ENCODE measurements at regions not wholly inside any gene's neighbourhood (a gene's known extent, or its start where the extent isn't known, plus 50 kb on each side); places are given as distances from the start of the nearest gene placed in this dataset.

DNA sequence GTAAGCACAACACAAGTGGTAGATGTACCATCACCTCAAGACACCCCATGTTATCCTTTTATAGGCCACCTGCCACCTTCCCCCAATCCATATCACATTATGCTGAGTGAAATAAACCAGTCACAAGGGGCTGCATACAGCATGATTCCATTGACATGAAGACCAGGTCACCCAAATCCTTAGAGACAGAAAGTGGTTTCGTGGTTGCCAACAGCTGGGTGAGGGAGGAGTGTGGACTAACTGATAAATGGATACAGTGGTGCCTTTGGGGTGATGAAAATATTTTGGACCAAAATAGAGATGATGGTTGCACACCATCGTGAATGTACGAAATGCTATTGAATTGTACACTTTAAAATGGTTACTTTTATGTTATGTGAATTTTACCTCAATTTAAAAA lies 65.7 kb upstream of the DMD start:
- H3K36me3 ChIP-seq, result no peaks in the 10 kb centered on the region
- intact Hi-C loops (cut with DNase I), result no loop called here
- no peaks in the 10 kb centered on the region for H3K4me1 ChIP-seq
- H3K4me3 ChIP-seq, result no peak overlapping the region
- DNase-seq (ENCODE audit: low spot score in 2 of 2), result no peak
- no peak overlapping the region for H3K27ac ChIP-seq
- no peaks in the 10 kb centered on the region for H3K27me3 ChIP-seq
- TF ChIP-seq, protein P1, sequence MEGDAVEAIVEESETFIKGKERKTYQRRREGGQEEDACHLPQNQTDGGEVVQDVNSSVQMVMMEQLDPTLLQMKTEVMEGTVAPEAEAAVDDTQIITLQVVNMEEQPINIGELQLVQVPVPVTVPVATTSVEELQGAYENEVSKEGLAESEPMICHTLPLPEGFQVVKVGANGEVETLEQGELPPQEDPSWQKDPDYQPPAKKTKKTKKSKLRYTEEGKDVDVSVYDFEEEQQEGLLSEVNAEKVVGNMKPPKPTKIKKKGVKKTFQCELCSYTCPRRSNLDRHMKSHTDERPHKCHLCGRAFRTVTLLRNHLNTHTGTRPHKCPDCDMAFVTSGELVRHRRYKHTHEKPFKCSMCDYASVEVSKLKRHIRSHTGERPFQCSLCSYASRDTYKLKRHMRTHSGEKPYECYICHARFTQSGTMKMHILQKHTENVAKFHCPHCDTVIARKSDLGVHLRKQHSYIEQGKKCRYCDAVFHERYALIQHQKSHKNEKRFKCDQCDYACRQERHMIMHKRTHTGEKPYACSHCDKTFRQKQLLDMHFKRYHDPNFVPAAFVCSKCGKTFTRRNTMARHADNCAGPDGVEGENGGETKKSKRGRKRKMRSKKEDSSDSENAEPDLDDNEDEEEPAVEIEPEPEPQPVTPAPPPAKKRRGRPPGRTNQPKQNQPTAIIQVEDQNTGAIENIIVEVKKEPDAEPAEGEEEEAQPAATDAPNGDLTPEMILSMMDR (IDR thresholded peaks at IDR 0.05), result no peak
- H3K9me3 ChIP-seq, result no peaks in the 10 kb centered on the region

DNA sequence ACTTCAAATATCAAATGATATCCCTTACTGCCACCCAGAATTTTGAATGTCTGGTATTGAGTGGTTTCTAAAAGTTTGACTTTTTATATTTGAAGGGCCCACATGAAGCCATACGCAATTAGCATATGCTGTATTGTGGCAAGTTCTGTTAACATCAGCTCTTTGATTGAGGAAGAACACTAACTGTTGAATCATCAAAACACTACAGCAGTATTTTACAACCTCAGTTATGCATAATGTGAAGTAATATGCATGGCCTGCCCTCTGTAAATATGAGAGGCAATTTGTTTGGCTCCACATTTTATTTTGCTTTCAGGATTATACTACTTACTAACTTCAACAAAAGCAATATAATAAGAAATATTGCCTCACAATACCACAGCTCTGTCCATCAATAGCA lies 62.2 kb upstream of the DMD start:
- no peaks in the 10 kb centered on the region for H3K9me3 ChIP-seq
- no peak overlapping the region for H3K4me3 ChIP-seq
- no peak overlapping the region for H3K27ac ChIP-seq
- TF ChIP-seq, protein P1 (IDR thresholded peaks at IDR 0.05), result no peak
- H3K36me3 ChIP-seq, result no peaks in the 10 kb centered on the region
- DNase-seq (ENCODE audit: low spot score in 2 of 2), result no peak
- intact Hi-C loops (cut with DNase I), result no loop called here
- H3K4me1 ChIP-seq, result no peaks in the 10 kb centered on the region
- no peaks in the 10 kb centered on the region for H3K27me3 ChIP-seq

DNA sequence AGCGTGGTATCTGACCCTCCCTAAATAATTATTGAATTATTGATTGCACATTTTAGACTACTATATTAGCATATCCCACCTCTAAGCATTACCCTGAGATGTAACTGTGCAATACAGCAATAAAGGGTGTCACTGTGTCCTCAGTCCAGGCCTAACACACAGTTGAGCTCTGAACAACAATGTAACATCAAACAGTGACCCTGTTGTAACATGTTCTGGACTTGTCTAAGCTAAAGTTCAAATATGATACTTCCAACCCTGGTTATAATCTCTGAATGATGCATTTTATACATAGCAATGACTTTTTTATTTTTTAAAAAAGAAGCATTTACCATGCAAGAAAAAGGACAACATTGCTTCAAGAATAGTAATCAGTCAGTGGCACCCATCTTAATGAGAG lies 61.6 kb upstream of the DMD start:
- H3K4me3 ChIP-seq, result no peak overlapping the region
- no peaks in the 10 kb centered on the region for H3K27me3 ChIP-seq
- H3K9me3 ChIP-seq, result no peaks in the 10 kb centered on the region
- TF ChIP-seq, protein P1 (IDR thresholded peaks at IDR 0.05), result no peak
- no peak overlapping the region for H3K27ac ChIP-seq
- no peaks in the 10 kb centered on the region for H3K4me1 ChIP-seq
- H3K36me3 ChIP-seq, result no peaks in the 10 kb centered on the region
- no peak for DNase-seq (ENCODE audit: low spot score in 2 of 2)
- intact Hi-C loops (cut with DNase I), result no loop called here

Data from ascending aorta (tissue), 2 donors.